Upper lobe of left lung (tissue), 4 donors: ENCODE measurements at regions not wholly inside any gene's neighbourhood (a gene's known extent, or its start where the extent isn't known, plus 50 kb on each side); places are given as distances from the start of the nearest gene placed in this dataset.

Source experiments
- CTCF ChIP-seq, 6 experiments: fragments of 450-650 bp in 4 of 6; fragments of 200-600 bp in 2 of 6; sonication (generic) in 2 of 6; IDR thresholded peaks; one replicate each; pipeline ENCODE4 v1.5.1; 2016 to 2019; ENCODE audit warnings: antibody characterized with exemption in 6 of 6
- EP300 ChIP-seq, 4 donors: sonication (generic); formaldehyde crosslinking; IDR thresholded peaks; one replicate each; pipeline ENCODE4 v1.5.1; 2017; ENCODE audit warnings: antibody characterized with exemption in 4 of 4, control low read depth in 2 of 4
- POLR2A ChIP-seq, 4 donors: fragments of 450-650 bp; IDR thresholded peaks; one replicate each; pipeline ENCODE4 v1.5.1; 2016 to 2017; ENCODE audit warnings: antibody characterized with exemption in 4 of 4, mild to moderate bottlenecking in 2 of 4
- POLR2AphosphoS5 ChIP-seq, 2 donors: sonication (generic); formaldehyde crosslinking; IDR thresholded peaks; one replicate each; pipeline ENCODE4 v1.5.1; 2017; ENCODE audit warnings: antibody characterized with exemption in 2 of 2

- no peak for TF ChIP-seq POLR2AphosphoS5 (IDR thresholded peaks at IDR 0.05)
- TF ChIP-seq CTCF (IDR thresholded peaks at IDR 0.05): no peak
- no peak for TF ChIP-seq POLR2A (IDR thresholded peaks at IDR 0.05)
- TF ChIP-seq EP300 (IDR thresholded peaks at IDR 0.05): no peak
Observed at GRCh38 chr20:60820149-60820548, 431.9 kb upstream of the CDH4 start.
